SK-N-MC (cell line): ENCODE measurements at regions not wholly inside any gene's neighbourhood (a gene's known extent, or its start where the extent isn't known, plus 50 kb on each side); places are given as distances from the start of the nearest gene placed in this dataset.
"Not testable (repeated sequence)": the region's sequence is repeated elsewhere in the genome, so short reads cannot be mapped to it uniquely, and the experiment has no call there.

ENCODE experiments used
- EZH2 ChIP-seq: fragments of 200-600 bp; sonication (generic); IDR thresholded peaks from one replicate; pipeline ENCODE4 v1.6.1; 2017; ENCODE audit warnings: antibody characterized with exemption
- POLR2AphosphoS5 ChIP-seq: IDR thresholded peaks from 2 replicates; pipeline ENCODE4 v1.6.1; 2012; ENCODE audit warnings: mild to moderate bottlenecking, low read depth, low read length, borderline replicate concordance

DNA sequence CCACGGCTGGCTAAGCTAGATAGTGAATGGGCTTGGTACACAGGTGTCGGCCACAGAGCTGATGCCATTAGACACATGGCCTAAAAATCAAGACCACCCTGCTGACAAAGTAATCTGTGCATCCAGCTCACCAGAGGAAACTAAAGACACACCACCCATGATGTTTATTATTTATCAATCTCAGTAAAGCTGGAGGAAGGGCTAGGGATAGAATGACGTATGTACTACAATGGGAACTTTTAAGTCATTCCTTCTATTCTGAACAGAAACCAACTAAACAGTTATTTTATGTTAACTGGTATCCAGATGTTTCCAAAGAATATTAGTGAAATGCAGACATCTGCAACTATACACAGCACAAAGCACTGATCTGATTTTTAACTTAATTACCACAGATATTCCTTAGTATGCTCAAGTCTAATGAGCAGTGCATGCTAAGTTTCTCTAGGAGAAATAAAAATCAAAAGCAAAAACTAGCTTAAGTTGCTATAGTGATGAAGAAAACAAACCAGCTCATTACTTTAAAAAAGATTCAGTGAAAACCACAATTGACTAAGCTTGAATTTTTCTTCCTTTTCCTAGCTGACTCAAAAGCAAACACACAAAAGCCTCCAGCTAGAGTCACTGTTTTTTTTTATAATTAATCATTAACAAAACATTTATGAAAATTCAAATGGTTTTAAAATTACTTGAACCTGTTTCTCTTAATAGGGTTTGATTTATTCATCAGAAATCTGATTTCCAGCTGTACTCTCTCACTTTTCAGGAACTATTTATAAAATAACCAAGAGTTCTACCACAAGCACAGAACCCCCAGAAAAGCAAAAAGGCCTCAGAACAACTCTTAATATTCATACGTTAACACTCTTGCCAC, 129.0 kb upstream of the PTPN20 start:
- TF ChIP-seq POLR2AphosphoS5, EZH2: not testable (repeated sequence)
